ENCODE measurements at regions not wholly inside any gene's neighbourhood (a gene's known extent, or its start where the extent isn't known, plus 50 kb on each side); places are given as distances from the start of the nearest gene placed in this dataset.

DNA sequence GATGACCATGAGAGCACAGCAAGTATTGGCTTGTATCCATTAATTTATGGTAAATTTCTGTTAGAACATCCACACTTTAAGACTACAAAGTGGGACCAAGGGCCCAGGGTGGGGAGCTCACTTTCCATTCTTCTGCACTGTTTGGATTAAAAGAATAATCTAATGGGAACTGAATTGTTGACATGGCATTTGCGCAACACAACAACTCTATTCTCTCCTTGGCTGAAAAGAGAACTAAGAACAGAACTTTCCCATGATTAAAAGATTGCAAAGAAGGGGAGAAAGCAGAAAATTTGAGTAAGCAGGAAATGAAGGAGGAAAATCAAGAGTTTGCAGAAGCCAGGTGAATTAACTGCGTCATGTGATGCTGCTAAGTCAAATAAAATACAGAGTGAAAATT lies 143.4 kb downstream of the HINT1 start:
- no peaks in the 10 kb centered on the region for H3K36me3 ChIP-seq
- no peak overlapping the region for H3K4me3 ChIP-seq
- no peak for DNase-seq
- TF ChIP-seq, protein P1, sequence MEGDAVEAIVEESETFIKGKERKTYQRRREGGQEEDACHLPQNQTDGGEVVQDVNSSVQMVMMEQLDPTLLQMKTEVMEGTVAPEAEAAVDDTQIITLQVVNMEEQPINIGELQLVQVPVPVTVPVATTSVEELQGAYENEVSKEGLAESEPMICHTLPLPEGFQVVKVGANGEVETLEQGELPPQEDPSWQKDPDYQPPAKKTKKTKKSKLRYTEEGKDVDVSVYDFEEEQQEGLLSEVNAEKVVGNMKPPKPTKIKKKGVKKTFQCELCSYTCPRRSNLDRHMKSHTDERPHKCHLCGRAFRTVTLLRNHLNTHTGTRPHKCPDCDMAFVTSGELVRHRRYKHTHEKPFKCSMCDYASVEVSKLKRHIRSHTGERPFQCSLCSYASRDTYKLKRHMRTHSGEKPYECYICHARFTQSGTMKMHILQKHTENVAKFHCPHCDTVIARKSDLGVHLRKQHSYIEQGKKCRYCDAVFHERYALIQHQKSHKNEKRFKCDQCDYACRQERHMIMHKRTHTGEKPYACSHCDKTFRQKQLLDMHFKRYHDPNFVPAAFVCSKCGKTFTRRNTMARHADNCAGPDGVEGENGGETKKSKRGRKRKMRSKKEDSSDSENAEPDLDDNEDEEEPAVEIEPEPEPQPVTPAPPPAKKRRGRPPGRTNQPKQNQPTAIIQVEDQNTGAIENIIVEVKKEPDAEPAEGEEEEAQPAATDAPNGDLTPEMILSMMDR (IDR thresholded peaks at IDR 0.05), result no peak
- intact Hi-C loops (cut with DNase I; ENCODE audit: low total_unique reads), result no loop called here
- no peaks in the 10 kb centered on the region for H3K9me3 ChIP-seq
- no peaks in the 10 kb centered on the region for H3K27me3 ChIP-seq
- H3K4me1 ChIP-seq, result no peaks in the 10 kb centered on the region
- no peak overlapping the region for H3K27ac ChIP-seq

GRCh38 chr5:131019601-131020315 lies 145.3 kb downstream of the HINT1 start:
- intact Hi-C loops (cut with DNase I; ENCODE audit: low total_unique reads), result no loop called here
- Histone ChIP-seq H3K4me3 (no peak overlapping the region), H3K9me3 (no peaks in the 10 kb centered on the region), H3K27ac (no peak overlapping the region), H3K36me3 (no peaks in the 10 kb centered on the region), H3K27me3 (no peaks in the 10 kb centered on the region), H3K4me1 (no peaks in the 10 kb centered on the region)
- TF ChIP-seq POLR2A (IDR thresholded peaks at IDR 0.05), result no peak
- TF ChIP-seq, protein P1 (IDR thresholded peaks at IDR 0.05), result no peak
- DNase-seq, result no peak

DNA sequence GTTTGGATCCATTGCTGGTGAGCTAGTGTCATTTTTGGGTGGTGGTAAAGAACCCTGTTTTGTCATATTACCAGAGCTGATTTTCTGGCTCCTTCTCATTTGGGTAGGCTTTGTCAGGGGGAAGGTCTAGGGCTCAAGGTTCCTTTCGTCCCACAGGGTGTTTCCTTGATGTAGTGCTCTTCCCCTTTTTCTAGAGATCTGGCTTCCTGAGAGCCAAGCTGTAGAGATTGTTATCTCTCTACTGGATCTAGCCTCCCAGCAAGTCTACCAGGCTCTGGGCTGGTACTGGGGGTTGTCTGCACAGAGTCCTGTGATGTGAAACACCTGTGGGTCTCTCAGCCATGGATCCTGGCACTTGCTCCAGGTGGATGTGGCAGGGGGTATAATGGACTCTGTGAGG lies 145.9 kb downstream of the HINT1 start:
- H3K27me3 ChIP-seq, result no peaks in the 10 kb centered on the region
- no peaks in the 10 kb centered on the region for H3K36me3 ChIP-seq
- no peaks in the 10 kb centered on the region for H3K9me3 ChIP-seq
- H3K27ac ChIP-seq, result no peak overlapping the region
- TF ChIP-seq, protein P1 (IDR thresholded peaks at IDR 0.05), result no peak
- TF ChIP-seq POLR2A (IDR thresholded peaks at IDR 0.05), result no peak
- H3K4me1 ChIP-seq, result no peaks in the 10 kb centered on the region
- intact Hi-C loops (cut with DNase I; ENCODE audit: low total_unique reads), result no loop called here
- no peak for DNase-seq
- no peak overlapping the region for H3K4me3 ChIP-seq

- Histone ChIP-seq H3K36me3 (no peaks in the 10 kb centered on the region), H3K9me3 (no peaks in the 10 kb centered on the region), H3K4me1 (no peaks in the 10 kb centered on the region), H3K27ac (no peak overlapping the region), H3K27me3 (no peaks in the 10 kb centered on the region), H3K4me3 (no peak overlapping the region)
- DNase-seq, result no peak
- TF ChIP-seq POLR2A (IDR thresholded peaks at IDR 0.05), result no peak
- TF ChIP-seq, protein P1 (IDR thresholded peaks at IDR 0.05), result no peak
- intact Hi-C loops (cut with DNase I; ENCODE audit: low total_unique reads), result no loop called here
Observed at GRCh38 chr5:131008329-131008728, 156.7 kb downstream of the HINT1 start.

GRCh38 chr5:131005963-131006684 lies 158.9 kb downstream of the HINT1 start:
- no peaks in the 10 kb centered on the region for H3K36me3 ChIP-seq
- no peak overlapping the region for H3K27ac ChIP-seq
- no peak for TF ChIP-seq POLR2A (IDR thresholded peaks at IDR 0.05)
- TF ChIP-seq, protein P1 (IDR thresholded peaks at IDR 0.05), result no peak
- no peaks in the 10 kb centered on the region for H3K4me1 ChIP-seq
- DNase-seq, result no peak
- H3K4me3 ChIP-seq, result no peak overlapping the region
- H3K27me3 ChIP-seq, result no peaks in the 10 kb centered on the region
- intact Hi-C loops (cut with DNase I; ENCODE audit: low total_unique reads), result no loop called here
- no peaks in the 10 kb centered on the region for H3K9me3 ChIP-seq

All from uterus (tissue), 3 donors.